B cell (primary cell): ENCODE measurements at regions not wholly inside any gene's neighbourhood (a gene's known extent, or its start where the extent isn't known, plus 50 kb on each side); places are given as distances from the start of the nearest gene placed in this dataset.

Source experiments
- ATAC-seq: fragments of 200-7000 bp; cut with Tn5 transposase; one replicate; pipeline ENCODE4 v1.10.0; 2021; ENCODE audit warnings: low read depth, mild to moderate bottlenecking, moderate number of reproducible peaks, moderate library complexity
- CTCF ChIA-PET: fragments of 350-600 bp; sonication (Branson Sonifier 250); formaldehyde crosslinking; loops from one replicate; lab custom pipeline; 2021; ENCODE audit warnings: antibody characterized with exemption, inconsistent platforms; lab: Charles Lee
- POLR2A ChIA-PET: fragments of 350-600 bp; sonication (Branson Sonifier 250); formaldehyde crosslinking; loops from one replicate; lab custom pipeline; 2021; ENCODE audit warnings: antibody characterized with exemption; lab: Charles Lee
- DNase-seq: peaks from one replicate; pipeline ENCODE4 v3.0.0; 2013
- H2AFZ ChIP-seq: 2 replicates; pipeline ENCODE4 v1.6.1; 2012; ENCODE audit warnings: mild to moderate bottlenecking, low read depth, low read length; ENCODE audit not compliant: insufficient read depth, poor library complexity, severe bottlenecking
- H3K27ac ChIP-seq, 2 donors: 1 replicate in 1 of 2; 2 replicates in 1 of 2; pipeline ENCODE4 v1.5.1; 2012 to 2013; ENCODE audit warnings: low read length in 2 of 2, mild to moderate bottlenecking in 2 of 2, moderate library complexity in 1 of 2
- H3K27me3 ChIP-seq, 4 experiments: fragments of 200-600 bp in 1 of 4; sonication (generic) in 1 of 4; replicated peaks in 1 of 4; 1 replicate in 2 of 4; 2 replicates in 2 of 4; pipeline versions ENCODE4 v1.6.1 to v1.7.0; 2013 to 2016; ENCODE audit warnings: low read length in 3 of 4, mild to moderate bottlenecking in 2 of 4, mixed read lengths in 1 of 4, moderate library complexity in 1 of 4; ENCODE audit not compliant: insufficient read depth in 4 of 4, control insufficient read depth in 3 of 4; ENCODE audit errors: control extremely low read depth in 1 of 4
- H3K36me3 ChIP-seq, 2 experiments: replicated peaks in 1 of 2; 1 replicate in 1 of 2; 2 replicates in 1 of 2; pipeline versions ENCODE4 v1.6.1 to v1.7.1; 2013; ENCODE audit warnings: low read length in 1 of 2; ENCODE audit not compliant: insufficient read depth in 2 of 2, control insufficient read depth in 1 of 2; ENCODE audit errors: control extremely low read depth in 1 of 2, extremely low read depth in 1 of 2
- H3K4me1 ChIP-seq, 2 donors: fragments of 200-600 bp in 1 of 2; sonication (generic) in 1 of 2; 1 replicate in 1 of 2; 2 replicates in 1 of 2; pipeline versions ENCODE4 v1.5.1 to v1.6.1; 2013 to 2017; ENCODE audit warnings: low read length in 2 of 2; ENCODE audit not compliant: control insufficient read depth in 2 of 2, insufficient read depth in 2 of 2
- H3K4me2 ChIP-seq: replicated peaks from 2 replicates; pipeline ENCODE3; 2012; ENCODE audit warnings: mild to moderate bottlenecking, low read depth, low read length; ENCODE audit not compliant: poor library complexity, severe bottlenecking
- H3K4me3 ChIP-seq, 5 experiments: fragments of 200-600 bp in 1 of 5; sonication (generic) in 1 of 5; 1 replicate in 3 of 5; 2 replicates in 2 of 5; pipeline versions ENCODE4 v1.5.1 to v1.7.0; 2011 to 2016; ENCODE audit warnings: low read length in 4 of 5, mild to moderate bottlenecking in 4 of 5, low read depth in 2 of 5, control low read depth in 1 of 5, moderate library complexity in 1 of 5; ENCODE audit not compliant: insufficient read depth in 1 of 5; ENCODE audit errors: control extremely low read depth in 1 of 5, extremely low read depth in 1 of 5
- H3K79me2 ChIP-seq: fragments of 200-600 bp; sonication (generic); one replicate; pipeline ENCODE4 v1.6.0; 2016; ENCODE audit warnings: low read length; ENCODE audit not compliant: control insufficient read depth, insufficient read depth
- H3K9ac ChIP-seq: fragments of 200-600 bp; sonication (generic); 2 replicates; pipeline ENCODE4 v1.6.1; 2017; ENCODE audit warnings: mild to moderate bottlenecking, low read length, moderate library complexity
- H3K9me3 ChIP-seq, 3 donors: one replicate each; pipeline versions ENCODE4 v1.6.1 to v1.7.1; 2013; ENCODE audit warnings: low read length in 2 of 3; ENCODE audit not compliant: control insufficient read depth in 2 of 3, insufficient read depth in 1 of 3; ENCODE audit errors: control extremely low read depth in 1 of 3
- H4K20me1 ChIP-seq: 2 replicates; pipeline ENCODE4 v1.6.0; 2012; ENCODE audit warnings: mild to moderate bottlenecking, low read length; ENCODE audit not compliant: insufficient read depth, control insufficient read depth, poor library complexity, severe bottlenecking
- H3K27ac Mint-ChIP-seq: one replicate; pipeline ENCODE4 v1.8.0; 2021; ENCODE audit warnings: mixed read lengths
- H3K27me3 Mint-ChIP-seq: one replicate; pipeline ENCODE4 v1.8.0; 2021; ENCODE audit warnings: mixed read lengths
- H3K4me1 Mint-ChIP-seq: one replicate; pipeline ENCODE4 v1.8.0; 2021; ENCODE audit warnings: mixed read lengths
- H3K4me3 Mint-ChIP-seq: one replicate; pipeline ENCODE4 v1.8.0; 2021; ENCODE audit warnings: mixed read lengths
- H3K9me3 Mint-ChIP-seq: one replicate; pipeline ENCODE4 v1.8.0; 2022; ENCODE audit warnings: mixed read lengths; ENCODE audit not compliant: insufficient read depth
- CTCF ChIP-seq: fragments of 200-600 bp; IDR thresholded peaks from one replicate; pipeline ENCODE4 v1.8.0; 2022; ENCODE audit warnings: antibody characterized with exemption, mild to moderate bottlenecking
- EZH2 ChIP-seq: IDR thresholded peaks from 2 replicates; pipeline ENCODE4 v1.6.1; 2012; ENCODE audit warnings: borderline replicate concordance, low read depth, mild to moderate bottlenecking, moderate library complexity, low read length; ENCODE audit not compliant: insufficient read depth, poor library complexity, severe bottlenecking
- WGBS: methylation state at CpG from one replicate; pipeline ENCODE4 v1.1.5; 2013; ENCODE audit warnings: missing lambda C conversion rate; ENCODE audit not compliant: insufficient coverage; 5-methylcytosine and 5-hydroxymethylcytosine counted together
- intact Hi-C: fragments of 100-400 bp; cut with micrococcal nuclease; formaldehyde crosslinking; loops from one replicate; pipeline ENCODE4 v1.10.0; 2022

- H3K27ac Mint-ChIP-seq: no peak overlapping the region
- peaks cover 0 to 2% (median 0%) of the 10 kb centered on the region in 4 experiments for H3K27me3 ChIP-seq
- no peak for TF ChIP-seq EZH2
- no peak for TF ChIP-seq CTCF
- 83% methylated on average over 12 of the region's 13 CpGs for WGBS
- H3K79me2 ChIP-seq: no peaks in the 10 kb centered on the region
- POLR2A ChIA-PET: interaction anchor here (0.6 kb wide), 1 partner anchor 251 kb away, joined by 6 read pairs; no protein-coding TSS in a partner anchor
- H3K4me2 ChIP-seq: no peak overlapping the region
- H3K4me1 ChIP-seq: no peaks in the 10 kb centered on the region
- peaks cover 29% of the 10 kb centered on the region for H3K27me3 Mint-ChIP-seq
- no peaks in the 10 kb centered on the region for H3K9me3 ChIP-seq
- no peak overlapping the region for H3K27ac ChIP-seq
- CTCF ChIA-PET: no interaction called here
- H3K4me3 ChIP-seq: no peak overlapping the region
- no peaks in the 10 kb centered on the region for H3K4me1 Mint-ChIP-seq
- intact Hi-C loops: no loop called here
- no peaks in the 10 kb centered on the region for H3K9me3 Mint-ChIP-seq
- no peaks in the 10 kb centered on the region for H4K20me1 ChIP-seq
- no peak overlapping the region for H3K4me3 Mint-ChIP-seq
- ATAC-seq (no peak), DNase-seq (no peak)
- H2AFZ ChIP-seq: no peak overlapping the region
- no peak overlapping the region for H3K9ac ChIP-seq
- no peaks in the 10 kb centered on the region for H3K36me3 ChIP-seq
These were observed 106.4 kb upstream of the PTPN1 start for GRCh38 chr20:50403565-50404418.
